ENCODE measurements at regions not wholly inside any gene's neighbourhood (a gene's known extent, or its start where the extent isn't known, plus 50 kb on each side); places are given as distances from the start of the nearest gene placed in this dataset.
"Not testable (repeated sequence)": the region's sequence is repeated elsewhere in the genome, so short reads cannot be mapped to it uniquely, and the experiment has no call there.

GRCh38 chr7:29750373-29750940 is 55.9 kb upstream of the WIPF3 start:
- RAD21 ChIA-PET (ENCODE audit: unreplicated experiment); H3K4me1 ChIP-seq (ENCODE audit: control insufficient read depth, insufficient read depth, low read length); BruUV-seq (replicated peaks); H3K9me3 ChIP-seq (replicated peaks; ENCODE audit: control insufficient read depth, insufficient read depth, low read length); H3K4me3 ChIP-seq; FAIRE-seq; H3K4me2 ChIP-seq (ENCODE audit: control insufficient read depth, insufficient read depth); H3K27ac ChIP-seq (ENCODE audit: control insufficient read depth, insufficient read depth); H4K20me1 ChIP-seq (ENCODE audit: control insufficient read depth, insufficient read depth); H3K27me3 ChIP-seq (replicated peaks in 1 of 2; ENCODE audit: control insufficient read depth in 2 of 2, insufficient read depth in 2 of 2, low read length in 1 of 2); POLR2A ChIA-PET; ATAC-seq; H2AFZ ChIP-seq (ENCODE audit: control insufficient read depth, low read depth, low read length); H3K9ac ChIP-seq (ENCODE audit: control insufficient read depth, insufficient read depth, low read length); H3K36me3 ChIP-seq (ENCODE audit: control insufficient read depth in 2 of 2, insufficient read depth in 2 of 2, low read length in 1 of 2); DNase-seq (ENCODE audit: low read depth, low spot score); H3K79me2 ChIP-seq (ENCODE audit: control insufficient read depth, insufficient read depth, low read length): not testable (repeated sequence)
- ChIA-PET CTCF (interaction anchor here (1.4 to 1.6 kb wide), 3 partner anchors 171 to 325 kb away, joined by 3 to 8 read pairs (median 3); no protein-coding TSS in a partner anchor), SMC1A (ENCODE audit: uncharacterized antibody, unreplicated experiment) (interaction anchor here (2.2 kb wide), 1 partner anchor 170 kb away, joined by 11 read pairs; no protein-coding TSS in a partner anchor)
- WGBS (ENCODE audit: insufficient coverage, insufficient replicate concordance, low lambda C conversion rate, missing lambda C conversion rate): 27% methylated on average over 4 of the region's 4 CpGs
- intact Hi-C loops (cut with micrococcal nuclease; ENCODE audit: unreplicated experiment) (loop anchor here (10.0 kb wide), 1 partner anchor 164 kb away; no protein-coding TSS in a partner anchor), in situ Hi-C loops (cut with MboI) (loop anchor here (10.0 kb wide), 1 partner anchor 324 kb away; no protein-coding TSS in a partner anchor)

GRCh38 chr7:29751012-29751411 is 55.3 kb upstream of the WIPF3 start:
- CTCF ChIA-PET: interaction anchor here (1.5 to 1.6 kb wide), 2 partner anchors 170 to 324 kb away, joined by 3 to 8 read pairs; no protein-coding TSS in a partner anchor
- H3K36me3 ChIP-seq (ENCODE audit: control insufficient read depth in 2 of 2, insufficient read depth in 2 of 2, low read length in 1 of 2); H2AFZ ChIP-seq (ENCODE audit: control insufficient read depth, low read depth, low read length); H4K20me1 ChIP-seq (ENCODE audit: control insufficient read depth, insufficient read depth); H3K27ac ChIP-seq (ENCODE audit: control insufficient read depth, insufficient read depth); H3K4me2 ChIP-seq (ENCODE audit: control insufficient read depth, insufficient read depth); FAIRE-seq; H3K9me3 ChIP-seq (replicated peaks; ENCODE audit: control insufficient read depth, insufficient read depth, low read length); ATAC-seq; H3K79me2 ChIP-seq (ENCODE audit: control insufficient read depth, insufficient read depth, low read length); H3K4me3 ChIP-seq; H3K4me1 ChIP-seq (ENCODE audit: control insufficient read depth, insufficient read depth, low read length); H3K27me3 ChIP-seq (replicated peaks in 1 of 2; ENCODE audit: control insufficient read depth in 2 of 2, insufficient read depth in 2 of 2, low read length in 1 of 2); DNase-seq (ENCODE audit: low read depth, low spot score); POLR2A ChIA-PET; RAD21 ChIA-PET (ENCODE audit: unreplicated experiment); BruUV-seq (replicated peaks); H3K9ac ChIP-seq (ENCODE audit: control insufficient read depth, insufficient read depth, low read length): not testable (repeated sequence)
- SMC1A ChIA-PET (ENCODE audit: uncharacterized antibody, unreplicated experiment): interaction anchor here (2.2 kb wide), 1 partner anchor 170 kb away, joined by 11 read pairs; no protein-coding TSS in a partner anchor
- in situ Hi-C loops (cut with MboI): loop anchor here (10.0 kb wide), 1 partner anchor 324 kb away; no protein-coding TSS in a partner anchor
- 33% methylated on average over 4 of the region's 4 CpGs for WGBS (ENCODE audit: insufficient coverage, insufficient replicate concordance, low lambda C conversion rate, missing lambda C conversion rate)
- intact Hi-C loops (cut with micrococcal nuclease; ENCODE audit: unreplicated experiment): loop anchor here (10.0 kb wide), 1 partner anchor 164 kb away; no protein-coding TSS in a partner anchor

Data from GM12878 (cell line).